GM19351 (cell line): ENCODE measurements at regions not wholly inside any gene's neighbourhood (a gene's known extent, or its start where the extent isn't known, plus 50 kb on each side); places are given as distances from the start of the nearest gene placed in this dataset.

Experiments used
- ATAC-seq: cut with Tn5 transposase; IDR thresholded peaks from one replicate; pipeline ENCODE4 v1.9.1; 2021; ENCODE audit warnings: mild to moderate bottlenecking, moderate library complexity; ENCODE audit not compliant: unreplicated experiment

DNA sequence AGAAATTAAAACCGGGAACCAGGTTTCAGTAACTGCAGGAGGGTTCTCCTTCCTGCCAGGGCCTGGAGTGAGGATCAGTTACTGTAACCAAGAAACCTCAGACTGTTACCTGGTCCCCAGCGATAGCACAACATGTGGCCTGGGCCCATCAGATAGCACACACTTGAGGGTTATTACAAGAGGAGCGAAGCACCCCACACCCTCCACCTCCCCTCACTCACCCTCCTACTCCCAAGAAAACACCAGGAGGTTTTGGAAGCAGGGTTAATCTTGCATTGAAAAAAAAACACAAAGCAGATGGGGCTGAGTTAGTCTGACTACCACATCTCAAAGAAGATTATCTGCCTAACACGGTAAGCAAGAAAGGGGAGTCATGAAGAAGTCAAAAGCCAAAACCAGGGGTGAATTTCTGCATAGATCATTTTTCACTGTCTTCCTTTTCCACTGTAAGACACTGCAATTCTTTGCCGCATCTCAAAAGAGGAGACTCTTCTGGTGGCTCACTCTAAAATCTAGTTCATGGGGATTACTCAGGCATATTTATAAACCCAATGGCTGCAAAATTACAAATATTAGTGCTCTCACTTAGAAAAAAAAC, 75.9 kb upstream of the DOCK9 start:
- ATAC-seq = no peak

DNA sequence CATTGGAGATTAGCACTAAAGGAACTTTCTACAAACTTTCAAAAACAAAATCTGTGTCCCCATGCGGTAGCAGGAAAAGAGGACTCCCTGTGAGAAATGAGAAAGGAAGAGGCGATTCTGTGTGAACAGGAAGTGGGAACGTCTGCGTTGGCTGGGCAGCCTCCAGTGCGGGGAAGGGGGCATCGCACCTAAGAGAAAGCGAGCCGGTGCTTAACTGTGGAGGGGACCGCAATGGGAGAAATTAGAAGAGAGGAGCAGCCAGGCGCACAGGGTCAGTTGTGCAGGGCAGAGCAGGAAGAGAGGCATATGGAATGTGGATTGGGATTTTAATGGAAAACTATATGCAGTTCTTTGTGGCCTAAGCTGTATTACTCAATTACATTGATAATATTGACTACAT, 77.4 kb upstream of the DOCK9 start:
- no peak for ATAC-seq

DNA sequence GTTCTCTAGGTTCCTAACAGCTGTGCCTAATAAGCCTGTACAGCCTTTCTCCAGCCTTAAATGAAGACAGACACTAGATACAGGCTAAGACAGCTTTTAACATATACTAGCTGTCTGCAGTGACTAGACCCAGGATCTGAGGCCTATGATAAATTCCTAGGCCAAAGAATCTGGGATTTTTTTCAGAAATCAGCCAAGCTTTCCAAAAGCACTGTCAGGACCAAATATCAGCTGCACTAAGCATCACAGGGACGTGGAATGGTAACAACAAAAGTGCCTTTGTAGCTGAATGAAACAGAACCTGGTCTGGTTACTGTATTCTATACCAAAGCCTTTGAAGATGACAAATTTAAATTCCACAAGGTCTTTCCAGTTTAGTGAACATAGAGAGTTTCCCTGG, 77.9 kb upstream of the DOCK9 start:
- no peak for ATAC-seq

DNA sequence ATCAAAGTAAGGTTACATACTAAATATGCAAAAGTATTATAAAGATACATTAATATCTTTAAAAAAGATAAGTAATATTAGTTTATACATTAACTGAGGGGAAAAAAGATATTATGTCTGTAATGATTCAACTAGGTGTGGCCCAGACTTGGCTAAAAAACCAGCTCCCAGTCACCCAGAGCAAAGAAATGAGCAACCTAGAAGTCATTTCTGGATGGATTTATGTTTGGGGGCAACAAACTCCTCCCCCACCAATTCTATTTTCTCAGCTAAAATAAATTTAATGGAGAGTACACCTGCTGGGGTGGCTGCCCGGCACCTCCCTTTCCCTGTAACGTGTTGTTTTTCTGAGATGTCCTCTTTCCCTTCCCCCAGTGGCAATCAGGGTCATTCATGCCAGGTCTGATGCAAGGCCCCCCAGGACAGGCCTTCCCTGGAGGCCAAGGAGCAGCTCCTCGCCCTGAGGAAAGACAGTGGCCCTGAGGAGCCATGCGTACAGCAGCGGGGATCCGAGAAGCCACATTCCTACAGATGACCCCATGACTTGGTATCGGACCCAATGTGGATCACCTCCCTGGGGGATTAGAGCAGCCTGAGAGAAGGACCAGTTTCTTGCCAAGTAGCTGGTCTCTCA, 78.6 kb upstream of the DOCK9 start:
- ATAC-seq = no peak

DNA sequence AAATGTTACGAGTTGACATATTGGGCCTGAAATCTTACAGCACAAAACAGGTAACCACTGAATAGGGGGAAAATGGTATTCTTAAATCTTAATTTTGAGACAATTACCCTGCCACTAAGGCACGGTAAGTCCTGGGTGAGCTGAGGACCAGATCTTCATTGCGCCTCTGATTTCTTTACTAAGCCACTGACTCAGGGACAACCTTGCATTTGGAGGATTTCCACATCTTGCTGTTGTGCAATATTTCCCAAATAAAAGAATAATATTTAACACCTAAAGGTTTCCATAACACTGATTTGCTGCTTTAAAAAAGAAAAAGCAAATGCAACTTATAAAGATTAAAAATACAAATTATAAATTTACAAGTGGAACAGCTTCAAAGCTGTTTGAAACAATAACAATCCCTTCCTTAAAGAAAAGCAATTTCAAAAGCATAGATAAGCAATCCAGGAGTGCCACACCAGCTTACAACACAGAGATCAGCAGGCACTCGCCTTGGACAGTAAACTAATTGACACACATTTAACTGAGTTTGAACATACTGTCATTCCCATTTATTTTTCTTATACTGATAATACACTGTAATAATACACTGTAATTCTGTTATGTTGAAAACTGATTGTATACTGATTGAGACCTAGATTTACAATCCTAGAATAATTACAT, 79.6 kb upstream of the DOCK9 start:
- no peak for ATAC-seq

DNA sequence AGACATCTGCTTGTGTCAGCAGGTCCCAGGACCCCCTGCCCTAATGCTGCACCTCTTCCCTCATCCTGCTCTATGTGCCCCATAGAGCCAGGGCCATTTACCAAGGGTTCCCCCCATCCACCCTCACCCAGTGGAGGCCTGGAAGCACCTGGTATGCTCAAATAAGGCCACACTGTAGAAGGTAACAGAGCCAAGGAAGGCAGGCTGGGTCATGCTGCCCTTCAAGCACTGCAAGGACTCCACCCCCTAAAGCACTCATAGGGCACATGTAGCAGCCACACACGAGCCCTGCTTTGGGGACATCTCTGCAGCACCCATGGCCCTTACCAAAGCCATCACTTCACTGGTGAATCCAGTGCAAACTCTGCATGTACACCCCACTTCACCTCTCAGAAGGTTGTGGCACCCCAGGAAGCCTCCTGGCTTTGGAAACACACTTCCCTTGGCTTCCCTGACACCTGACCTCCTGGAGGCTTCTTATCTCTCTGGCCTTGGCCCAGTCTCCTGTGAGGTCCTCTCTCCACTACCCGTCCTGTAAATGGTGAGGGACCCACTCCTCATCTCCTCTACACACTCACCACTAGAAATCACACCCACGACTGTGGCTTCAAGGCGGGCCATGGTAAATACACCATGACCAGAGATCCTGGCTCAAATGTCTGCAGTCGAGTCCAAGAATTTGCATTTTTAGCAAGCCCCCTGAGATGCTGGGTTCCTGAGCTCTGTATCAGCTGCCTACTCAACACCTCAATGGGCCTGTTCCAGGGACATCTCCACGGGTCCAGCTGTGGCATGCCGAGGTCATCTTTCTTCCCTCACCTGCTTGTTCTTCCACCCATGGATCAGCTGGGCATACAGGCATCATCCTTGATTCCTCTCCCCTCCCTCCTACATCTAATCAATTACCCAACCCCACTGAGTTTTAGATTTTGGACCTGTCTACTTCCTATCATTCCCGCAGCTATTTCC, 80.9 kb upstream of the DOCK9 start:
- ATAC-seq = no peak

DNA sequence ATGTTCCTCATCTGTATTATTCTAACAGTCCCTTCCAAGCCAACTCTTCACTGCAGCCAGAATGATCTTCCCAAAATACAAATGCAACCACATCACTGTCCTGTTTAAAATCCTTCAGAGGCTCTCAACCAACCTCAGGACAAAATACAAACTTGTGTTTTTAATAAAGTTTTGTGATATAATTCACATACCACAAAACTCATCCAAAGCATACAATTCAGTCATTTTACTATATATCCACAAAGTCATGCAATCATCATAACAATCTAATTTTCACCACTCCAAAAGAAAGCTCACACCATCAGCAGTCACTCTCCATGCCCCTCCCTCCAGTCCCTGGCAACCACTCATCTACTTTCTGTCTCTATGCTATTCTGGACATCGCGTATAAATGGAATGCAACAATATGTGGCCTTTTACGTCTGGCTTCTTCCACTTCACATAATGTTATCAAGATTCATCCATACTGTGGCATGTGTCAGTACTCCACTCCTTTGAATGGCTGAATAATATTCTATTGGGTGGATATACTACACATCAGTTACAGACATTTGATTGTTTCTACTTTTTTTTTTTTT, 81.7 kb upstream of the DOCK9 start:
- no peak for ATAC-seq

DNA sequence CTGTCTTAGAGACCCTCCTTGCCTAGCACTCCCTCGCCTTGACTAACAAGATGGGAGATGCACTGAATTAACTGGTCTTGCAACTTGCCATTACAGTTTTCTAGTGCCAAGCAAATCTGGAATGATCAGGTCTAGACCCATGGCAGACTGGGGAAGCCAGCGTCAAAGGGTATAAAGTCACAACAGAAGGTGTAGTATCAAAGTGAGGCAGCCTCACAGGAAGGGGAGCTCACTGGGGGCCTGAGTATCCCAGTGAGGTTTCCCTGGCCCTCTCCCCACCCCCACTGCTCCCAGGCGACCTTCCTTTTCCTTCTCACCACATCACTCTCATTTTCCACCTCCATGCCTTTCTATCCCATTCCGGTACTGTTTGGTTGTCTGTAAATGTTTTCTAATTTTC, 83.5 kb upstream of the DOCK9 start:
- ATAC-seq = no peak

DNA sequence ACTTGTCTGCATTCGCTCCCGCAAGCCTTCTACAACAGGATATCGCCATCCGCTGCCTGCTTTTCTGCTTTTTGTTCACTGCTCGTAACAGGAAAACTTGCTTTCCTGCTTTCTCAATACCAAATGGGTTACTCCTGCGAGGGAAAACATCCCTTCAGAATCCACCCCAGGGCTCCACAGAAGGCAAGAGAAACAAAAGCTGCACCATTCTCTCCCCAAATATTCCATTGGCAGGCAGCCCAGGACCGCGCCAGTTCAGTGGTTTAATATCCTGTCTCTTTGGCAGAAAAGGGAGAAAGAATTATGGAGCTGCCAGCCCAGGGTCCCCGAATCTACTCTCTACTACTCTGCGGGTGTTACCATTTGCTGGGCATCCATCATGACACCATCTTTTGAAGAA, 84.7 kb upstream of the DOCK9 start:
- no peak for ATAC-seq

DNA sequence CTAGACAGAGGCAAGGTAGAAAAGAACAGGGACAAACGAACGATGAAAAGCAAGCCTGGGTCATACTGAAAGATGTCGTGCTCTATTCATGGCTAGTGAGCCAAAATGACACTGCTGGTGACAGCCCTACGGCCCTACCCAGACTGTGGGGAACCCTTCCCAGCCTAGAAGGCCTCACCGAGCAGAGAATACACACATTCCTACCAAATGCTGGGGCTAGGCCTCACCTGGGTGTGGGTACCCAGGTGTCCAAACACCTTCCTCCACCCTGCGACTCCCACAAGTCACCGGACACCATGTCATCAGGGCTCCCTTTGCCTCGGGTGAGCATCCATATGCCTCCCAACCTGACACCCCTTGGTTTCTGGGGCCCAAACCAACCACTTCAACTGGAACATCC, 85.3 kb upstream of the DOCK9 start:
- no peak for ATAC-seq

DNA sequence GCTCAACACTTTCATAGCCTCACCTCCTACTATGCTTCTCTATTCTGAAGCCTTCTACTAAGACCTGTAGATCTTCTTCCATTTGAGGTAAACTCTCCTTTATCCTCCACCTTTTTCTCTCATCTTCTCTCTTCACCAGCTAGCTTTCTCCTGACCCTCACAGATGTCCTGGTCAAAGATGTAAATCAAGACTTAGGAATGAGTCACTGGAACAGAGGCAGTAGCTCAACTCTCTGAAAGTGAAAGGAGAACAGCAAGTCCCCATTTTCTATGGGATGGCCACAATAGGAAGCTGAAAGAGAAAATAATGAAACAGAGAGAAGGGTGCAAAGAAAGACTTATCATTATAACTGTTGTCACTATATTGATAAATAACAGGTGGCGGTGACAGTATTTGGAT, 86.1 kb upstream of the DOCK9 start:
- ATAC-seq = no peak

DNA sequence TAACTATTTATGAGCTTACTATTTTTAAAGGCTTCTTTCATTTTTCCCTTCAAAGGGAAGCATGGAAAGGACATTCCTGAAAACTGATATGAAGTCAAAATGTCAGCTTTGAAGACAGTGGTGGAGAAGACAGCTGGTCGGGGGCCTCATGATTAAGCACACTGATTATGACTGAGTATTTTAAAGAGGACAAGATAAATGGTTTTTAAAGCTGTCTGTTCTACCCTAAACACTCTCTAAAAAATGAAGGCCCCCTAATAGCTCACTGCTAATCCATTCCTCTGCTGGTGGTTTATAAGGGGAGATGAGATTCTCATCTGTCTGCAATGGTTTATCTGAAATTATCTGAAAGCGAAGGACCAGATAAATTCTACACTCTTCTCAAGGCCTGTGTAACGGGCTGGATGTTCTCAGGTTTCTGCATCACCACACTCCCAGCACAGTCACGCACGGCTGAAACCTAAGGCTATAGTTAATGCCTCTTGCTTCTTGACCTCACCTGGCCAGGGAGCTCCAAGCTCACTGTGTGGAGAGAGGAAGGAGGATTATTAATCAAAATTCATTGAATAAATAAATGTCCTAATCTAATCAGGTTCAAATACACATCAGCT, 86.9 kb upstream of the DOCK9 start:
- no peak for ATAC-seq

DNA sequence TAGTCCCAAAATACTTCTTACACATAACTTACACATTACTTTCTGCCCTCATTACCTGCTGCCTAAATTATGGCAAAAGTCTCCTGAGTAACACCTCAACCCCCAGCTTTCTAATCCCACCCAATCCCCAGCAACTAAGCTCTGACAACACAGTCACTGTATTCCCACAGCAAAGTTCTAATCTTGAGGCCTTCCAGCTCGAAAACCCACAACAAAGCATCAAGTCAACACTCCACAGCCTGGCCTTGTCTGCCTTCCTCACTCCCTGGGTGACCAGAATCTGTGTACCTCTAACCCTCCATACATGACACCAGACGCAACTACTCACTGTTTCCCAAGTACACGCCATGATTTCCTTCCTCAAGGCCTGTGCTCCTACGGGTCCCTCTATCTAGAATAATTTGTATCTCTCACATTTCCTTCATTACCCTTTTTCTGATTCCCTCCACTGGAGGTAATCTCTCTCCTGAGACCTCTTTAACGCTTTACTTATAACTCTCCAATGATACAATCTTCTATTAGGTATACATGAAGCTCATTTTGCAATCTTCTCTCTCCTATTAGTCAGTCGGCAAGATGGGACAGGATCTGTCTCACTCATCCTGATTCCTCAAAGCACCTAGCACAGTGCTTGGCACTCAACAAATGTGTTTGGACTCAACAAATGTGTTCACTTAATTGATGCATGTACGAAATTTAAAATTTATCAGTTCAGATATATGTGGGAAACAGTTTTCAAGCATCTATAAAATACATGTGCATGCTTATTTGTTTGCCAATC, 87.6 kb upstream of the DOCK9 start:
- ATAC-seq = no peak

DNA sequence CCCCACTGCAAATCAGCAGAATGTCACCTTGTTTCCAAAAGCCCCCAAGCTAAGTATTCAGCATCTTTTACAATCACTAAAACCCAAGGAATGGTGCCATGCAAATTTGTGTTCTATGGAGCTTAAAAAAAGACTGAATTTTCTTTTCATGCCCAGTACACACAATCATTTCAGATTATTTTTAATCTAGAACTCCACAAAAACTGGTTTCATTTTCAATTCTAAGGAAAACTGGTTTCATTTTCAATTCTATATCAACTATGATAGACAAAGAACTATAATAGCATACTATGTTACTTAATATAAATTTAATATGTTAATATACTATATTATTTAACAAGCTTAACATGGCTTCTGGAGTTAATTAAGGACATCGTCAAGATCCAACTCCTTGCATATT, 88.4 kb upstream of the DOCK9 start:
- no peak for ATAC-seq

DNA sequence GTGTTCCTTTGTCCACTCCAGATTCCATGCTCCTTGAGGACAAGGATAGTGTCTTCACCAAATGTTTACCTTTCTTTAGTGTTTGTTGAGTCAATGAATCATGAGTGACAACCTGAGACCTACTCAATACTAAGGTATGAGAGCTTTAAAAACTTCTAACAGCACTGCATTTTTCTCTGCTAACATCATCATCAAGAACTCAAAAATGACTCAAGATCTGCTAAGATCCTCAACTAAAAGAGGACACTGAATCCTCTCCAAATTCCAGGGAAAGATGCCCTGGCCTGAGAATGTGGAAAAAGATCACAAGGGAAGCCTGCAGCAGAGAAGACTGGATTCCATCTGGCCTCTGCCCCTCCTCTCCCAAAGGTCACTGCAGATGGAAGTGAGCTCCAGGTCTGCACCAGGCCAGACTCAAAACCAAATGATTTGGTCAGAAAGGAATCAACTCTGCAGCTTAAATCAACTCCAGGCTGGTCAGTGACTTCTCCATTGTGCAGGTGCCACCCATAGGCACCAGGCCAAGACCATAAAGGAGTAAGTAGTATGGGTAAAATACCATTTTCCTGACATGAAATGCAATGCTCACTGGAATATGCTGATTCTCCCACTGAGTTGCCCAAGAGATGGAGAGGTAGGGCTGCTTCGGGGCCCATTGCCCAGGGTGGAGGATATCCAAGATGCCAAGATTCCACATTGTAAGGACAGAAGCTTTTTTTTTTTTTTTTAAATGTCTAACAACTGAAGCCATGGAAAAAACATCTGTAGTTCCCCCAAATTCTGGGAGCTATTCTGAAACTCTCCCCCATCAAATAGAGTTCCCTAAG, 89.5 kb upstream of the DOCK9 start:
- ATAC-seq = no peak

DNA sequence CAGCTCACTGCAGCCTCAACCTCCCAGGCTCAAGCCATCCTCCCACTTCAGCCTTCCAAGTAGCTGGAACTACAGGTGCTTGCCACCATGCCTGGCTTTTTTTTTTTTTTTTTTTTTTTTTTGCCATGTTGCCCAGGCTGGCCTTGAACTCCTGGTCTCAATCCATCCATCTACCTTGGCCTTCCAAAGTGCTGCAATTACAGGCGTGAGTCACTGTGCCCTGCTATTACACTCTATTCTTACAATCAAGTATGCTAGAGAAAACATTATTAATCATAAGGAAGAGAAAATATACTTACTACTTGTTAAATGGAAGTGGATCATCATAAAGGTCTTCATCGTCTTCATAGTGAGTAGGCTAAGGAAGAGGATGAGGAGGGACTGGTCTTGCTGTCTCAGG, 93.3 kb upstream of the DOCK9 start:
- ATAC-seq = no peak

DNA sequence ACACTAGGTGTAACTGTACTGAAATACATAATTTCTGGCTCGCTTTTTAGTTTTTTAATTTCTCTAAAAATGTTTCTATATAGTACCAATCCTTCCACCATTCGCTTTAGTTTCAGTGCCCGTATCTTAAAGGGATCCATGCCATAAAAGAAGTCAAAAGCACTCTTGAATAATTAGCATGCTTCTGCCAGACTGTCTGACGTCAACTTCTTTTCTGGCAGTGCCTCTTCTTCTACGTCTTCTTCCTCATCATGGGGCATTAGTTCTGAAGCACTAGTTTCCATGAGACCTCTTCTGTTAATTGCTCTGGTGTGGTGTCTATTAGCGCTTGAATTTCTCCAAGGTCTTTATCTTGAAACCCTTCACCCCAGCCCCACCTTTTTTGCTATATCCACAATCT, 93.8 kb upstream of the DOCK9 start:
- no peak for ATAC-seq

DNA sequence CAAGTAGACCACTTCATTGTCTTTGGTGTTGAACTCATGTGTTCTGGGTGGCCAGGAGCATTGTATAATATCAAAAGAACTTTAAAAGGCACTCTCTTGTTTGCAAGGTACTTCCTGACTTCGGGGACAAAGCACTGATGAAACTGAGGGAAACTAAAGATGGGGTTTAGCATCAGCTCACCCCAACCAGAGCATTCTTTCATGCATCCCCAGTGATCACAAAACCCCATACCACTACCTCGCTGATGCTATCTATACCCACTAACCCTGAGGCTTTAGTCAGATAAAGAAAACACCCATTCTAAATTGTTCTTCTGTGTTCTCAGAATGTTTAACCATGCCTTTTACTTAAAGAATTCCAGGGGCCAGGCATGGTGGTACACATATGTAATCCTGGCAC, 94.5 kb upstream of the DOCK9 start:
- ATAC-seq = no peak

DNA sequence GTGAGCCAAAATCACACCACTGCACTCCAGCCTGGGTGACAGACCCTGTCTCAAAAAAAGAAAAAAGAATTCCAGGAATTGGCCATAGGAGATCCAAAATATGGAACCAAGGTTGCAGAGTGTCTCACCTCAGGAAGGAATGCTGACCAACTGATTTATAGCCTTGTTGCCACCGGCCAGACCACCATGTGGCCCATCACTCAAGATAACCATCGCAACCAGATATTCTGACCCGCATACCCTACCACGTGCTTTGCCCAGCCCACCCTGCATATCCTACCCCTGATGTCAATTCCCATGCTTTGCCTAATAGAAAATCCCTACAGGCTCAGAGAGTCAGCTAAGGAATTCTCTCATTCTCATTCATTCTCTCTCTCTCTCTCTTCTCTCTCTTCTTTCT, 95.1 kb upstream of the DOCK9 start:
- no peak for ATAC-seq
